ES-I3 (cell line): ENCODE measurements at regions not wholly inside any gene's neighbourhood (a gene's known extent, or its start where the extent isn't known, plus 50 kb on each side); places are given as distances from the start of the nearest gene placed in this dataset.

Source experiments
- H3K36me3 ChIP-seq: 2 replicates; pipeline ENCODE4 v1.6.1; 2013; ENCODE audit warnings: mild to moderate bottlenecking, low read length, control low read depth, moderate library complexity; ENCODE audit not compliant: insufficient read depth
- H3K4me1 ChIP-seq: 2 replicates; pipeline ENCODE4 v1.6.1; 2013; ENCODE audit warnings: mild to moderate bottlenecking, control low read depth, low read length; ENCODE audit not compliant: insufficient read depth
- H3K9ac ChIP-seq: 2 replicates; pipeline ENCODE4 v1.6.1; 2013; ENCODE audit warnings: low read depth, mild to moderate bottlenecking, low read length, moderate library complexity
- H3K9me3 ChIP-seq: 2 replicates; pipeline ENCODE4 v1.6.1; 2013; ENCODE audit warnings: mild to moderate bottlenecking, low read length, moderate library complexity; ENCODE audit not compliant: control insufficient read depth, insufficient read depth

- H3K9ac ChIP-seq: no peak overlapping the region
- no peaks in the 10 kb centered on the region for H3K9me3 ChIP-seq
- peaks cover 10% of the 10 kb centered on the region for H3K4me1 ChIP-seq
- no peaks in the 10 kb centered on the region for H3K36me3 ChIP-seq
These were observed 785.5 kb upstream of the ARRDC4 start for GRCh38 chr15:97174886-97175540.

GRCh38 chr15:97177151-97177577 lies 783.3 kb upstream of the ARRDC4 start:
- Histone ChIP-seq H3K36me3 (no peaks in the 10 kb centered on the region), H3K9me3 (no peaks in the 10 kb centered on the region), H3K9ac (peak overlapping the region; percentile 28; the same call in 1 of the 2 replicates), H3K4me1 (peaks cover 10% of the 10 kb centered on the region)

- H3K9ac ChIP-seq: no peak overlapping the region
- peaks cover 3% of the 10 kb centered on the region; the same call in 1 of the 2 replicates for H3K4me1 ChIP-seq
- no peaks in the 10 kb centered on the region for H3K36me3 ChIP-seq
- no peaks in the 10 kb centered on the region for H3K9me3 ChIP-seq
These were observed 777.9 kb upstream of the ARRDC4 start for GRCh38 chr15:97182581-97182980.

GRCh38 chr15:97189162-97189780 lies 771.2 kb upstream of the ARRDC4 start:
- H3K4me1 ChIP-seq: no peaks in the 10 kb centered on the region
- H3K9me3 ChIP-seq: no peaks in the 10 kb centered on the region
- H3K36me3 ChIP-seq: no peaks in the 10 kb centered on the region
- no peak overlapping the region for H3K9ac ChIP-seq

GRCh38 chr15:97194750-97195149 lies 765.8 kb upstream of the ARRDC4 start:
- Histone ChIP-seq H3K36me3 (no peaks in the 10 kb centered on the region), H3K4me1 (no peaks in the 10 kb centered on the region; the same call in 1 of the 2 replicates), H3K9me3 (no peaks in the 10 kb centered on the region), H3K9ac (no peak overlapping the region)

GRCh38 chr15:97196048-97197014 lies 764.2 kb upstream of the ARRDC4 start:
- no peaks in the 10 kb centered on the region; the same call in 1 of the 2 replicates for H3K4me1 ChIP-seq
- H3K9me3 ChIP-seq: no peaks in the 10 kb centered on the region
- H3K36me3 ChIP-seq: no peaks in the 10 kb centered on the region
- no peak overlapping the region for H3K9ac ChIP-seq

- H3K4me1 ChIP-seq: no peaks in the 10 kb centered on the region; the same call in 1 of the 2 replicates
- H3K9ac ChIP-seq: no peak overlapping the region
- no peaks in the 10 kb centered on the region for H3K36me3 ChIP-seq
- no peaks in the 10 kb centered on the region for H3K9me3 ChIP-seq
These were observed 761.0 kb upstream of the ARRDC4 start for GRCh38 chr15:97199393-97200051.

GRCh38 chr15:97200161-97200560 lies 760.3 kb upstream of the ARRDC4 start:
- Histone ChIP-seq H3K9me3 (no peaks in the 10 kb centered on the region), H3K36me3 (no peaks in the 10 kb centered on the region), H3K4me1 (no peaks in the 10 kb centered on the region; the same call in 1 of the 2 replicates), H3K9ac (no peak overlapping the region)

GRCh38 chr15:97210277-97210676 lies 750.2 kb upstream of the ARRDC4 start:
- H3K9me3 ChIP-seq: no peaks in the 10 kb centered on the region
- no peaks in the 10 kb centered on the region for H3K4me1 ChIP-seq
- no peaks in the 10 kb centered on the region for H3K36me3 ChIP-seq
- no peak overlapping the region for H3K9ac ChIP-seq

- Histone ChIP-seq H3K4me1 (no peaks in the 10 kb centered on the region), H3K9me3 (no peaks in the 10 kb centered on the region), H3K9ac (no peak overlapping the region)
These were observed 744.9 kb upstream of the ARRDC4 start for GRCh38 chr15:97215629-97216028.

GRCh38 chr15:97224191-97224641 lies 736.3 kb upstream of the ARRDC4 start:
- Histone ChIP-seq H3K9me3 (no peaks in the 10 kb centered on the region; the same call in 1 of the 2 replicates), H3K36me3 (no peaks in the 10 kb centered on the region), H3K4me1 (no peaks in the 10 kb centered on the region), H3K9ac (no peak overlapping the region)

More at GRCh38 chr15:97215629-97216028, 744.9 kb upstream of the ARRDC4 start:
- no peaks in the 10 kb centered on the region for H3K36me3 ChIP-seq

- Histone ChIP-seq H3K9ac (no peak overlapping the region), H3K4me1 (no peaks in the 10 kb centered on the region), H3K9me3 (no peaks in the 10 kb centered on the region), H3K36me3 (no peaks in the 10 kb centered on the region)
These were observed 725.5 kb upstream of the ARRDC4 start for GRCh38 chr15:97234851-97235610.

GRCh38 chr15:97235611-97235985 lies 724.9 kb upstream of the ARRDC4 start:
- H3K4me1 ChIP-seq: no peaks in the 10 kb centered on the region
- no peak overlapping the region for H3K9ac ChIP-seq
- no peaks in the 10 kb centered on the region for H3K36me3 ChIP-seq
- no peaks in the 10 kb centered on the region for H3K9me3 ChIP-seq
